ENCODE measurements at regions not wholly inside any gene's neighbourhood (a gene's known extent, or its start where the extent isn't known, plus 50 kb on each side); places are given as distances from the start of the nearest gene placed in this dataset.
"Not testable (repeated sequence)": the region's sequence is repeated elsewhere in the genome, so short reads cannot be mapped to it uniquely, and the experiment has no call there.

- H3K4me3 ChIP-seq (ENCODE audit: low read depth, low read length): no peak overlapping the region
- H3K27me3 ChIP-seq (ENCODE audit: insufficient read depth, low read length): no peaks in the 10 kb centered on the region
- H3K27ac ChIP-seq (ENCODE audit: low read depth, low read length): no peak overlapping the region
- H3K79me2 ChIP-seq (ENCODE audit: control insufficient read depth, insufficient read depth, low read length, unreplicated experiment): no peaks in the 10 kb centered on the region
- no peaks in the 10 kb centered on the region for H3K36me3 ChIP-seq (ENCODE audit: insufficient read depth, low read length)
- peaks cover 21% of the 10 kb centered on the region for H3K4me1 ChIP-seq (ENCODE audit: control insufficient read depth, insufficient read depth, low read length, unreplicated experiment)
- no peak overlapping the region for H2AFZ ChIP-seq (ENCODE audit: low read length, unreplicated experiment)
Measured at GRCh38 chr3:30481241-30481640, 125.2 kb upstream of the TGFBR2 start.

GRCh38 chr3:30484229-30484628 is 122.2 kb upstream of the TGFBR2 start:
- not testable (repeated sequence) for H3K4me3 ChIP-seq (ENCODE audit: low read depth, low read length); H2AFZ ChIP-seq (ENCODE audit: low read length, unreplicated experiment); H3K36me3 ChIP-seq (ENCODE audit: insufficient read depth, low read length); H3K79me2 ChIP-seq (ENCODE audit: control insufficient read depth, insufficient read depth, low read length, unreplicated experiment); H3K27ac ChIP-seq (ENCODE audit: low read depth, low read length); H3K27me3 ChIP-seq (ENCODE audit: insufficient read depth, low read length); H3K4me1 ChIP-seq (ENCODE audit: control insufficient read depth, insufficient read depth, low read length, unreplicated experiment)

- Histone ChIP-seq H2AFZ (ENCODE audit: low read length, unreplicated experiment) (no peak overlapping the region), H3K27ac (ENCODE audit: low read depth, low read length) (no peak overlapping the region), H3K27me3 (ENCODE audit: insufficient read depth, low read length) (no peaks in the 10 kb centered on the region), H3K79me2 (ENCODE audit: control insufficient read depth, insufficient read depth, low read length, unreplicated experiment) (no peaks in the 10 kb centered on the region), H3K4me3 (ENCODE audit: low read depth, low read length) (no peak overlapping the region), H3K4me1 (ENCODE audit: control insufficient read depth, insufficient read depth, low read length, unreplicated experiment) (no peaks in the 10 kb centered on the region), H3K36me3 (ENCODE audit: insufficient read depth, low read length) (peaks cover 3% of the 10 kb centered on the region; the same call in 1 of the 2 replicates)
Measured at GRCh38 chr3:30486368-30486767, 120.0 kb upstream of the TGFBR2 start.

- no peak overlapping the region for H3K27ac ChIP-seq (ENCODE audit: low read depth, low read length)
- H3K79me2 ChIP-seq (ENCODE audit: control insufficient read depth, insufficient read depth, low read length, unreplicated experiment): no peaks in the 10 kb centered on the region
- H3K4me3 ChIP-seq (ENCODE audit: low read depth, low read length): no peak overlapping the region
- peaks cover 15% of the 10 kb centered on the region for H3K4me1 ChIP-seq (ENCODE audit: control insufficient read depth, insufficient read depth, low read length, unreplicated experiment)
- H3K36me3 ChIP-seq (ENCODE audit: insufficient read depth, low read length): peaks cover 3% of the 10 kb centered on the region; the same call in 1 of the 2 replicates
- H2AFZ ChIP-seq (ENCODE audit: low read length, unreplicated experiment): no peak overlapping the region
- H3K27me3 ChIP-seq (ENCODE audit: insufficient read depth, low read length): no peaks in the 10 kb centered on the region
Measured at GRCh38 chr3:30488070-30488756, 118.2 kb upstream of the TGFBR2 start.

- Histone ChIP-seq H3K79me2 (ENCODE audit: control insufficient read depth, insufficient read depth, low read length, unreplicated experiment) (no peaks in the 10 kb centered on the region), H3K27ac (ENCODE audit: low read depth, low read length) (peak overlapping the region; percentile 99), H3K4me1 (ENCODE audit: control insufficient read depth, insufficient read depth, low read length, unreplicated experiment) (peaks cover 54% of the 10 kb centered on the region)
Measured at GRCh38 chr3:30492322-30493192, 113.8 kb upstream of the TGFBR2 start.

GRCh38 chr3:30493911-30494311 is 112.5 kb upstream of the TGFBR2 start:
- Histone ChIP-seq H3K27ac (ENCODE audit: low read depth, low read length) (peak overlapping the region; percentile 99), H3K79me2 (ENCODE audit: control insufficient read depth, insufficient read depth, low read length, unreplicated experiment) (no peaks in the 10 kb centered on the region), H3K4me1 (ENCODE audit: control insufficient read depth, insufficient read depth, low read length, unreplicated experiment) (peaks cover 54% of the 10 kb centered on the region), H3K4me3 (ENCODE audit: low read depth, low read length) (peak overlapping the region; percentile 17; the same call in 1 of the 2 replicates), H3K27me3 (ENCODE audit: insufficient read depth, low read length) (no peaks in the 10 kb centered on the region), H3K36me3 (ENCODE audit: insufficient read depth, low read length) (0 out of 2 replicates have a peak, but pooled peaks cover 3% of the 10 kb centered on the region), H2AFZ (ENCODE audit: low read length, unreplicated experiment) (no peak overlapping the region)

More at GRCh38 chr3:30492322-30493192, 113.8 kb upstream of the TGFBR2 start:
- peak overlapping the region; percentile 38 for H2AFZ ChIP-seq (ENCODE audit: low read length, unreplicated experiment)
- peaks cover 3% of the 10 kb centered on the region; the same call in 1 of the 2 replicates for H3K36me3 ChIP-seq (ENCODE audit: insufficient read depth, low read length)
- peak overlapping the region; percentile 4; the same call in 1 of the 2 replicates for H3K4me3 ChIP-seq (ENCODE audit: low read depth, low read length)
- H3K27me3 ChIP-seq (ENCODE audit: insufficient read depth, low read length): no peaks in the 10 kb centered on the region

GRCh38 chr3:30495172-30496065 is 111.0 kb upstream of the TGFBR2 start:
- H3K79me2 ChIP-seq (ENCODE audit: control insufficient read depth, insufficient read depth, low read length, unreplicated experiment): no peaks in the 10 kb centered on the region
- H3K4me3 ChIP-seq (ENCODE audit: low read depth, low read length): no peak overlapping the region
- H3K36me3 ChIP-seq (ENCODE audit: insufficient read depth, low read length): no peaks in the 10 kb centered on the region
- H3K4me1 ChIP-seq (ENCODE audit: control insufficient read depth, insufficient read depth, low read length, unreplicated experiment): peaks cover 58% of the 10 kb centered on the region
- H3K27me3 ChIP-seq (ENCODE audit: insufficient read depth, low read length): no peaks in the 10 kb centered on the region
- H2AFZ ChIP-seq (ENCODE audit: low read length, unreplicated experiment): peak overlapping the region; percentile 77
- peak overlapping the region; percentile 99 for H3K27ac ChIP-seq (ENCODE audit: low read depth, low read length)

- Histone ChIP-seq H3K79me2 (ENCODE audit: control insufficient read depth, insufficient read depth, low read length, unreplicated experiment) (no peaks in the 10 kb centered on the region), H3K4me1 (ENCODE audit: control insufficient read depth, insufficient read depth, low read length, unreplicated experiment) (peaks cover 67% of the 10 kb centered on the region), H2AFZ (ENCODE audit: low read length, unreplicated experiment) (peak overlapping the region; percentile 77), H3K27me3 (ENCODE audit: insufficient read depth, low read length) (no peaks in the 10 kb centered on the region), H3K4me3 (ENCODE audit: low read depth, low read length) (0 out of 2 replicates have a peak overlapping the region, but pooled peaks have one; percentile 2), H3K27ac (ENCODE audit: low read depth, low read length) (peak overlapping the region; percentile 99), H3K36me3 (ENCODE audit: insufficient read depth, low read length) (no peaks in the 10 kb centered on the region)
Measured at GRCh38 chr3:30496066-30496966, 110.1 kb upstream of the TGFBR2 start.

GRCh38 chr3:30498587-30498967 is 107.8 kb upstream of the TGFBR2 start:
- Histone ChIP-seq H3K4me1 (ENCODE audit: control insufficient read depth, insufficient read depth, low read length, unreplicated experiment) (peaks cover 71% of the 10 kb centered on the region), H3K27ac (ENCODE audit: low read depth, low read length) (no peak overlapping the region), H3K4me3 (ENCODE audit: low read depth, low read length) (no peak overlapping the region), H2AFZ (ENCODE audit: low read length, unreplicated experiment) (no peak overlapping the region), H3K79me2 (ENCODE audit: control insufficient read depth, insufficient read depth, low read length, unreplicated experiment) (no peaks in the 10 kb centered on the region), H3K36me3 (ENCODE audit: insufficient read depth, low read length) (no peaks in the 10 kb centered on the region), H3K27me3 (ENCODE audit: insufficient read depth, low read length) (no peaks in the 10 kb centered on the region)
